ENCODE measurements at regions not wholly inside any gene's neighbourhood (a gene's known extent, or its start where the extent isn't known, plus 50 kb on each side); places are given as distances from the start of the nearest gene placed in this dataset.

DNA sequence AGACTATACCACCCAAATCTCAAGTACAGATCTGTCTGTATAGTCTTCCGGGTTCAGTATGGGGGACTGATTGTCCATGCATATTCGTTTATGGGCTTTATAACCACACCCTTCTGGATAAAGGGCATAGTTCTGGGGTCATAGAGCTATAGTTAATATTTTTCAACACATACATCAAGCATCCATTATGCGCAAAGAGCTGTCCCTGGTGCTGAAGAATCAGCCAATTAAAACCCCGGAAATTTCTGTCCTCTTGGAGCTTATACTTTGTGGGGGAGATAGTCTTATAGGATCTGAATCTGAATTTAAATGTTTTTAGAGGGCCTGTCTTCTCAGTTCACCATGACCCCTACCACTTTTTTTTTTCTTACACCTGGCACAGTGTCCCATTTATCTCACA is 256.7 kb downstream of the SUDS3 start:
- intact Hi-C loops (cut with micrococcal nuclease), result no loop called here
- CTCF ChIA-PET, result no interaction called here
- no TSS peak for BruUV-seq (replicated peaks)

DNA sequence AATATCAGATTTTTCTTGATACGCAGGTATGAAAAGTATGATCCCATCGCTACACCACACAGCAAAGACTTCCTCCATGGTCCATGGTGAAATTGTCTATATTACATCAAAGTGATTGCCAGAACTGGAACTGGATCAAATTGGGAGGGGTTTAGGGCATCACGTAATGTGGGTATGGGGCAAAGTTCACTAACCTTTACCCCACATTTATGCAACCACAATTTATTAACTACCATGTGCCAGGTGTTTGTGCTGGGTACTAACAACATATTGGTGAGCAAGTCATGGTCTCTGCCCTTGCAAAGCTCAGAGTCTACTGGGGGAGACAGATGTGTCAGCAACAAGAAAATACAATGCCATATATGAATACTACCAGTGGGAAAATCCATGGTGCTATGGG is 258.9 kb downstream of the SUDS3 start:
- BruUV-seq (replicated peaks), result no TSS peak
- no peaks in the 10 kb centered on the region for H3K79me2 ChIP-seq (ENCODE audit: insufficient read depth, low read length)
- ChIA-PET RAD21 (ENCODE audit: low non-redundant PET in 1 of 2, low total read pairs in 2 of 2, uncharacterized antibody in 2 of 2, unreplicated experiment in 2 of 2) (no interaction called here), CTCF (no interaction called here), POLR2A (no interaction called here)
- H3K9ac ChIP-seq (ENCODE audit: low read length), result no peak overlapping the region
- no peaks in the 10 kb centered on the region for H3K9me3 ChIP-seq (ENCODE audit: control insufficient read depth in 1 of 2, insufficient read depth in 1 of 2, low read depth in 1 of 2, low read length in 2 of 2)
- H3K4me3 ChIP-seq (replicated peaks in 1 of 2; ENCODE audit: low read depth in 1 of 2, low read length in 2 of 2), result no peak overlapping the region
- TF ChIP-seq, protein P1, sequence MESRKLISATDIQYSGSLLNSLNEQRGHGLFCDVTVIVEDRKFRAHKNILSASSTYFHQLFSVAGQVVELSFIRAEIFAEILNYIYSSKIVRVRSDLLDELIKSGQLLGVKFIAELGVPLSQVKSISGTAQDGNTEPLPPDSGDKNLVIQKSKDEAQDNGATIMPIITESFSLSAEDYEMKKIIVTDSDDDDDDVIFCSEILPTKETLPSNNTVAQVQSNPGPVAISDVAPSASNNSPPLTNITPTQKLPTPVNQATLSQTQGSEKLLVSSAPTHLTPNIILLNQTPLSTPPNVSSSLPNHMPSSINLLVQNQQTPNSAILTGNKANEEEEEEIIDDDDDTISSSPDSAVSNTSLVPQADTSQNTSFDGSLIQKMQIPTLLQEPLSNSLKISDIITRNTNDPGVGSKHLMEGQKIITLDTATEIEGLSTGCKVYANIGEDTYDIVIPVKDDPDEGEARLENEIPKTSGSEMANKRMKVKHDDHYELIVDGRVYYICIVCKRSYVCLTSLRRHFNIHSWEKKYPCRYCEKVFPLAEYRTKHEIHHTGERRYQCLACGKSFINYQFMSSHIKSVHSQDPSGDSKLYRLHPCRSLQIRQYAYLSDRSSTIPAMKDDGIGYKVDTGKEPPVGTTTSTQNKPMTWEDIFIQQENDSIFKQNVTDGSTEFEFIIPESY (IDR thresholded peaks at IDR 0.05; ENCODE audit: extremely low read depth, insufficient replicate concordance, low read length), result no peak
- TF ChIP-seq CBX3 (IDR thresholded peaks at IDR 0.05; ENCODE audit: low read depth) (no peak), POLR2AphosphoS5 (IDR thresholded peaks at IDR 0.05; ENCODE audit: low read depth, low read length) (no peak)
- TF ChIP-seq, protein P2, sequence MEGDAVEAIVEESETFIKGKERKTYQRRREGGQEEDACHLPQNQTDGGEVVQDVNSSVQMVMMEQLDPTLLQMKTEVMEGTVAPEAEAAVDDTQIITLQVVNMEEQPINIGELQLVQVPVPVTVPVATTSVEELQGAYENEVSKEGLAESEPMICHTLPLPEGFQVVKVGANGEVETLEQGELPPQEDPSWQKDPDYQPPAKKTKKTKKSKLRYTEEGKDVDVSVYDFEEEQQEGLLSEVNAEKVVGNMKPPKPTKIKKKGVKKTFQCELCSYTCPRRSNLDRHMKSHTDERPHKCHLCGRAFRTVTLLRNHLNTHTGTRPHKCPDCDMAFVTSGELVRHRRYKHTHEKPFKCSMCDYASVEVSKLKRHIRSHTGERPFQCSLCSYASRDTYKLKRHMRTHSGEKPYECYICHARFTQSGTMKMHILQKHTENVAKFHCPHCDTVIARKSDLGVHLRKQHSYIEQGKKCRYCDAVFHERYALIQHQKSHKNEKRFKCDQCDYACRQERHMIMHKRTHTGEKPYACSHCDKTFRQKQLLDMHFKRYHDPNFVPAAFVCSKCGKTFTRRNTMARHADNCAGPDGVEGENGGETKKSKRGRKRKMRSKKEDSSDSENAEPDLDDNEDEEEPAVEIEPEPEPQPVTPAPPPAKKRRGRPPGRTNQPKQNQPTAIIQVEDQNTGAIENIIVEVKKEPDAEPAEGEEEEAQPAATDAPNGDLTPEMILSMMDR (IDR thresholded peaks at IDR 0.05 in 2 of 3, conservative IDR thresholded peaks at IDR 0.05 in 1 of 3; ENCODE audit: borderline replicate concordance in 1 of 3, insufficient read depth in 1 of 3, low read depth in 2 of 3, low read length in 2 of 3), result no peak
- intact Hi-C loops (cut with micrococcal nuclease), result no loop called here
- no peaks in the 10 kb centered on the region for H4K20me1 ChIP-seq (ENCODE audit: insufficient read depth)
- no peaks in the 10 kb centered on the region for H3K9me2 ChIP-seq (ENCODE audit: insufficient read depth)
- H2AFZ ChIP-seq (ENCODE audit: low read depth, low read length, poor library complexity, severe bottlenecking), result no peak overlapping the region
- no peak overlapping the region for H3K4me2 ChIP-seq (ENCODE audit: low read length)
- DNase-seq (ENCODE audit: low read depth, low spot score) (no peak), ATAC-seq (no peak)
- H3K4me1 ChIP-seq (ENCODE audit: control insufficient read depth in 1 of 2, insufficient read depth in 2 of 2, low read length in 2 of 2), result no peaks in the 10 kb centered on the region
- H3K36me3 ChIP-seq (ENCODE audit: control insufficient read depth in 1 of 2, insufficient read depth in 2 of 2, low read length in 2 of 2), result no peaks in the 10 kb centered on the region
- H3K27me3 ChIP-seq (ENCODE audit: insufficient read depth, low read length), result peaks cover 18% of the 10 kb centered on the region
- no peak overlapping the region for H3K27ac ChIP-seq (ENCODE audit: low read depth, low read length)

More for the DNA sequence above, 256.7 kb downstream of the SUDS3 start:
- H2AFZ ChIP-seq (ENCODE audit: low read depth, low read length, poor library complexity, severe bottlenecking), result no peak overlapping the region
- no peak overlapping the region for H3K9ac ChIP-seq (ENCODE audit: low read length)
- TF ChIP-seq EGR1 (IDR thresholded peaks at IDR 0.05; ENCODE audit: low read depth) (no peak), JUND (IDR thresholded peaks at IDR 0.05) (no peak)
- TF ChIP-seq, protein P3, sequence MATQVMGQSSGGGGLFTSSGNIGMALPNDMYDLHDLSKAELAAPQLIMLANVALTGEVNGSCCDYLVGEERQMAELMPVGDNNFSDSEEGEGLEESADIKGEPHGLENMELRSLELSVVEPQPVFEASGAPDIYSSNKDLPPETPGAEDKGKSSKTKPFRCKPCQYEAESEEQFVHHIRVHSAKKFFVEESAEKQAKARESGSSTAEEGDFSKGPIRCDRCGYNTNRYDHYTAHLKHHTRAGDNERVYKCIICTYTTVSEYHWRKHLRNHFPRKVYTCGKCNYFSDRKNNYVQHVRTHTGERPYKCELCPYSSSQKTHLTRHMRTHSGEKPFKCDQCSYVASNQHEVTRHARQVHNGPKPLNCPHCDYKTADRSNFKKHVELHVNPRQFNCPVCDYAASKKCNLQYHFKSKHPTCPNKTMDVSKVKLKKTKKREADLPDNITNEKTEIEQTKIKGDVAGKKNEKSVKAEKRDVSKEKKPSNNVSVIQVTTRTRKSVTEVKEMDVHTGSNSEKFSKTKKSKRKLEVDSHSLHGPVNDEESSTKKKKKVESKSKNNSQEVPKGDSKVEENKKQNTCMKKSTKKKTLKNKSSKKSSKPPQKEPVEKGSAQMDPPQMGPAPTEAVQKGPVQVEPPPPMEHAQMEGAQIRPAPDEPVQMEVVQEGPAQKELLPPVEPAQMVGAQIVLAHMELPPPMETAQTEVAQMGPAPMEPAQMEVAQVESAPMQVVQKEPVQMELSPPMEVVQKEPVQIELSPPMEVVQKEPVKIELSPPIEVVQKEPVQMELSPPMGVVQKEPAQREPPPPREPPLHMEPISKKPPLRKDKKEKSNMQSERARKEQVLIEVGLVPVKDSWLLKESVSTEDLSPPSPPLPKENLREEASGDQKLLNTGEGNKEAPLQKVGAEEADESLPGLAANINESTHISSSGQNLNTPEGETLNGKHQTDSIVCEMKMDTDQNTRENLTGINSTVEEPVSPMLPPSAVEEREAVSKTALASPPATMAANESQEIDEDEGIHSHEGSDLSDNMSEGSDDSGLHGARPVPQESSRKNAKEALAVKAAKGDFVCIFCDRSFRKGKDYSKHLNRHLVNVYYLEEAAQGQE (IDR thresholded peaks at IDR 0.05; ENCODE audit: low read depth), result peak; percentile 72
- DNase-seq (ENCODE audit: low read depth, low spot score) (no peak), ATAC-seq (no peak)
- RAD21 ChIA-PET (ENCODE audit: low non-redundant PET in 1 of 2, low total read pairs in 2 of 2, uncharacterized antibody in 2 of 2, unreplicated experiment in 2 of 2), result no interaction called here
- H3K4me1 ChIP-seq (ENCODE audit: control insufficient read depth in 1 of 2, insufficient read depth in 2 of 2, low read length in 2 of 2), result no peaks in the 10 kb centered on the region
- H3K36me3 ChIP-seq (ENCODE audit: control insufficient read depth in 1 of 2, insufficient read depth in 2 of 2, low read length in 2 of 2), result no peaks in the 10 kb centered on the region
- H3K4me2 ChIP-seq (ENCODE audit: low read length), result no peak overlapping the region
- POLR2A ChIA-PET, result no interaction called here
- H3K4me3 ChIP-seq (replicated peaks in 1 of 2; ENCODE audit: low read depth in 1 of 2, low read length in 2 of 2), result no peak overlapping the region
- H3K27me3 ChIP-seq (ENCODE audit: insufficient read depth, low read length), result peaks cover 14% of the 10 kb centered on the region
- no peaks in the 10 kb centered on the region for H3K79me2 ChIP-seq (ENCODE audit: insufficient read depth, low read length)
- no peaks in the 10 kb centered on the region for H3K9me3 ChIP-seq (ENCODE audit: control insufficient read depth in 1 of 2, insufficient read depth in 1 of 2, low read depth in 1 of 2, low read length in 2 of 2)
- no peaks in the 10 kb centered on the region for H4K20me1 ChIP-seq (ENCODE audit: insufficient read depth)
- H3K27ac ChIP-seq (ENCODE audit: low read depth, low read length), result no peak overlapping the region
- H3K9me2 ChIP-seq (ENCODE audit: insufficient read depth), result no peaks in the 10 kb centered on the region

All from HCT116 (cell line).